SK-N-SH treated with all-trans-retinoic acid at 6 μM for 48 hours (cell line): ENCODE measurements at regions not wholly inside any gene's neighbourhood (a gene's known extent, or its start where the extent isn't known, plus 50 kb on each side); places are given as distances from the start of the nearest gene placed in this dataset.

Experiments used
- ATAC-seq: fragments of 200-7000 bp; cut with Tn5 transposase; 3 replicates; pipeline ENCODE4 v1.9.1; 2020; ENCODE audit warnings: mild to moderate bottlenecking, moderate library complexity
- ARNTL ChIP-seq: fragments of 450-650 bp; formaldehyde crosslinking; IDR thresholded peaks from 2 replicates; pipeline ENCODE4 v1.5.0; 2020; ENCODE audit warnings: low read depth, mild to moderate bottlenecking, moderate library complexity, borderline replicate concordance
- BACH2 ChIP-seq: fragments of 250-450 bp; sonication (Bioruptor Pico); IDR thresholded peaks from 2 replicates; pipeline ENCODE4 v1.9.0; 2021; ENCODE audit warnings: mild to moderate bottlenecking, borderline replicate concordance
- CSDC2 ChIP-seq: fragments of 250-450 bp; sonication (Bioruptor Pico); IDR thresholded peaks from 2 replicates; pipeline ENCODE4 v1.5.0; 2020; ENCODE audit warnings: mild to moderate bottlenecking, moderate library complexity
- ESRRG ChIP-seq: fragments of 250-450 bp; sonication (Bioruptor Pico); IDR thresholded peaks from 2 replicates; pipeline ENCODE4 v1.6.1; 2021; ENCODE audit warnings: mild to moderate bottlenecking
- GLIS3 ChIP-seq: fragments of 250-450 bp; sonication (Bioruptor Pico); IDR thresholded peaks from 2 replicates; pipeline ENCODE4 v1.5.0; 2020; ENCODE audit warnings: mild to moderate bottlenecking, moderate library complexity
- ISL1 ChIP-seq: fragments of 250-450 bp; sonication (Bioruptor Pico); IDR thresholded peaks from 2 replicates; pipeline ENCODE4 v2.1.2; 2022; ENCODE audit warnings: mild to moderate bottlenecking, moderate library complexity
- OSR1 ChIP-seq: fragments of 250-450 bp; sonication (Bioruptor Pico); IDR thresholded peaks from 2 replicates; pipeline ENCODE4 v1.8.0; 2022; ENCODE audit warnings: moderate library complexity, mild to moderate bottlenecking, inconsistent platforms
- RARB ChIP-seq: fragments of 250-450 bp; sonication (Bioruptor Pico); IDR thresholded peaks from 2 replicates; pipeline ENCODE4 v1.8.0; 2021; ENCODE audit warnings: mild to moderate bottlenecking, moderate library complexity
- SNAI2 ChIP-seq: fragments of 250-450 bp; sonication (Bioruptor Pico); IDR thresholded peaks from 2 replicates; pipeline ENCODE4 v1.5.0; 2020; ENCODE audit warnings: mild to moderate bottlenecking, moderate library complexity
- TCF4 ChIP-seq: fragments of 250-450 bp; sonication (Bioruptor Pico); IDR thresholded peaks from 2 replicates; pipeline ENCODE4 v1.8.0; 2021; ENCODE audit warnings: mild to moderate bottlenecking, moderate library complexity, borderline replicate concordance
- ZC3H10 ChIP-seq: fragments of 250-450 bp; sonication (Bioruptor Pico); IDR thresholded peaks from 2 replicates; pipeline ENCODE4 v1.5.1; 2021; ENCODE audit warnings: mild to moderate bottlenecking, moderate library complexity
- ZFP3 ChIP-seq: fragments of 250-450 bp; sonication (Bioruptor Pico); IDR thresholded peaks from 2 replicates; pipeline ENCODE4 v1.5.0; 2020; ENCODE audit warnings: mild to moderate bottlenecking, moderate library complexity
- ZNF8 ChIP-seq: fragments of 450-650 bp; formaldehyde crosslinking; IDR thresholded peaks from 2 replicates; pipeline ENCODE4 v1.5.0; 2020; ENCODE audit warnings: mild to moderate bottlenecking, moderate library complexity
- TF ChIP-seq, protein P1 (sequence below): fragments of 250-450 bp; sonication (Bioruptor Pico); IDR thresholded peaks from 2 replicates; pipeline ENCODE4 v1.8.0; 2021; ENCODE audit warnings: low read depth, mild to moderate bottlenecking, moderate library complexity, borderline replicate concordance
- TF ChIP-seq, protein P2 (sequence below): fragments of 250-450 bp; sonication (Bioruptor Pico); IDR thresholded peaks from 2 replicates; pipeline ENCODE4 v1.5.1; 2020; ENCODE audit warnings: low read depth, mild to moderate bottlenecking, moderate library complexity
- TF ChIP-seq, protein P3 (sequence below): fragments of 250-450 bp; sonication (Bioruptor Pico); IDR thresholded peaks from 2 replicates; pipeline ENCODE4 v1.5.0; 2020; ENCODE audit warnings: mild to moderate bottlenecking, moderate library complexity
- TF ChIP-seq, protein P4 (sequence below): fragments of 250-450 bp; sonication (Bioruptor Pico); IDR thresholded peaks from 2 replicates; pipeline ENCODE4 v1.5.1; 2021; ENCODE audit warnings: mild to moderate bottlenecking, moderate library complexity
- TF ChIP-seq, protein P5 (sequence below): fragments of 250-450 bp; sonication (Bioruptor Pico); IDR thresholded peaks from 2 replicates; pipeline ENCODE4 v1.8.0; 2020; ENCODE audit warnings: mild to moderate bottlenecking, moderate library complexity, borderline replicate concordance

DNA sequence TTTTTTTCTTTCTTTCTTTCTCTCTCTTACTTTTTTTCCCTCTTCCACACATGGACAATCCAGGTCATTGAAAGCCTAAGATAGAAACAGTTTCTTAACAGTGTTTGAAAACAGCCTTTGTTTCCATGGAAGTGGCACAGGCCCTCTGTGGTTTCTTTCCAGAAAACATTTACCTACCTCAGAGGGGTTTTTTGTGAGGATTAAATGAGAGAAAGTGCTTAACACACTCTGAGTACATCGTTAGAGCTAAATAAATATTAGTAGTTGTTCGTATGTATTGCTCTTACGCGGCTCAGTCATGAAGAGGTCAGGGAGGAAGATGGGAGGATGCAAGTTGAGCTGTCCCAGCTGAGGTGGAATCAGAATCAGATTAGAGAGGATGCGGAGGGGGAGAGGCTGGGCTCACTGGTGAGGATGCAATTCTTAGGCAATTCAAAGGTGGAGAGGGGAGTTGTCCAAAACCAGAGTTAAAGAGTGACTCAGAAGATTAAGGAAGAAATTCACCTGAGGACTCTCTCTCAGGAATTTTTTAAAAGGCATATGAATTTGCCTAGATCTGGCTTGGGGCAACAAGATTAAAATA lies 345.4 kb downstream of the PMP22 start (continued):
- TF ChIP-seq, protein P1, sequence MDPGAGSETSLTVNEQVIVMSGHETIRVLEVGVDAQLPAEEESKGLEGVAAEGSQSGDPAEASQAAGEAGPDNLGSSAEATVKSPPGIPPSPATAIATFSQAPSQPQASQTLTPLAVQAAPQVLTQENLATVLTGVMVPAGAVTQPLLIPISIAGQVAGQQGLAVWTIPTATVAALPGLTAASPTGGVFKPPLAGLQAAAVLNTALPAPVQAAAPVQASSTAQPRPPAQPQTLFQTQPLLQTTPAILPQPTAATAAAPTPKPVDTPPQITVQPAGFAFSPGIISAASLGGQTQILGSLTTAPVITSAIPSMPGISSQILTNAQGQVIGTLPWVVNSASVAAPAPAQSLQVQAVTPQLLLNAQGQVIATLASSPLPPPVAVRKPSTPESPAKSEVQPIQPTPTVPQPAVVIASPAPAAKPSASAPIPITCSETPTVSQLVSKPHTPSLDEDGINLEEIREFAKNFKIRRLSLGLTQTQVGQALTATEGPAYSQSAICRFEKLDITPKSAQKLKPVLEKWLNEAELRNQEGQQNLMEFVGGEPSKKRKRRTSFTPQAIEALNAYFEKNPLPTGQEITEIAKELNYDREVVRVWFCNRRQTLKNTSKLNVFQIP (CRISPR knock-in tag), result no peak
- TF ChIP-seq, protein P2, sequence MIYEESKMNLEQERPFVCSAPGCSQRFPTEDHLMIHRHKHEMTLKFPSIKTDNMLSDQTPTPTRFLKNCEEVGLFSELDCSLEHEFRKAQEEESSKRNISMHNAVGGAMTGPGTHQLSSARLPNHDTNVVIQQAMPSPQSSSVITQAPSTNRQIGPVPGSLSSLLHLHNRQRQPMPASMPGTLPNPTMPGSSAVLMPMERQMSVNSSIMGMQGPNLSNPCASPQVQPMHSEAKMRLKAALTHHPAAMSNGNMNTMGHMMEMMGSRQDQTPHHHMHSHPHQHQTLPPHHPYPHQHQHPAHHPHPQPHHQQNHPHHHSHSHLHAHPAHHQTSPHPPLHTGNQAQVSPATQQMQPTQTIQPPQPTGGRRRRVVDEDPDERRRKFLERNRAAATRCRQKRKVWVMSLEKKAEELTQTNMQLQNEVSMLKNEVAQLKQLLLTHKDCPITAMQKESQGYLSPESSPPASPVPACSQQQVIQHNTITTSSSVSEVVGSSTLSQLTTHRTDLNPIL, result no peak
- TF ChIP-seq ESRRG (CRISPR knock-in tag) (no peak), TCF4 (CRISPR knock-in tag) (no peak), ZC3H10 (CRISPR knock-in tag) (no peak)

DNA sequence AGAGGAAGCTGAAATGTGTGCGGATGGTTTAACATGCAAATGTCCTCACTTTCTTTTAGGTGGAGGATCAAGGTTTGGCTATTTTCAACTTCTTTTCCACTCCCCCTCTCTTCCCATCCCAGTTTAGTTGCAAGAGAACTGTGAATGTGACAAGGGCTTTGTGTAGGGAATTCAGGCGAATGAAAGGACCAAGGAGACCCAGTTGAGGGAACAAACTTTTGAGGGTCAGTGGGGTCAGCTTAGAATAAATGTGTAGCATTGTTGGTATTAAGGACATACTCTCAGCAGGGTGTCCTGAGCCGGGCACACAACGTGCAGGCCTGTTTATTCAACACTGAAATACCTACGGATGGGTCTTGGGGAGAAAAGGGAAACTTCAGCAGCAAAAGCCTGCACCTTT lies 346.0 kb downstream of the PMP22 start:
- TF ChIP-seq ESRRG (CRISPR knock-in tag) (no peak), ARNTL (no peak), TCF4 (CRISPR knock-in tag) (no peak), ISL1 (CRISPR knock-in tag) (no peak), GLIS3 (no peak)
- TF ChIP-seq, protein P3, sequence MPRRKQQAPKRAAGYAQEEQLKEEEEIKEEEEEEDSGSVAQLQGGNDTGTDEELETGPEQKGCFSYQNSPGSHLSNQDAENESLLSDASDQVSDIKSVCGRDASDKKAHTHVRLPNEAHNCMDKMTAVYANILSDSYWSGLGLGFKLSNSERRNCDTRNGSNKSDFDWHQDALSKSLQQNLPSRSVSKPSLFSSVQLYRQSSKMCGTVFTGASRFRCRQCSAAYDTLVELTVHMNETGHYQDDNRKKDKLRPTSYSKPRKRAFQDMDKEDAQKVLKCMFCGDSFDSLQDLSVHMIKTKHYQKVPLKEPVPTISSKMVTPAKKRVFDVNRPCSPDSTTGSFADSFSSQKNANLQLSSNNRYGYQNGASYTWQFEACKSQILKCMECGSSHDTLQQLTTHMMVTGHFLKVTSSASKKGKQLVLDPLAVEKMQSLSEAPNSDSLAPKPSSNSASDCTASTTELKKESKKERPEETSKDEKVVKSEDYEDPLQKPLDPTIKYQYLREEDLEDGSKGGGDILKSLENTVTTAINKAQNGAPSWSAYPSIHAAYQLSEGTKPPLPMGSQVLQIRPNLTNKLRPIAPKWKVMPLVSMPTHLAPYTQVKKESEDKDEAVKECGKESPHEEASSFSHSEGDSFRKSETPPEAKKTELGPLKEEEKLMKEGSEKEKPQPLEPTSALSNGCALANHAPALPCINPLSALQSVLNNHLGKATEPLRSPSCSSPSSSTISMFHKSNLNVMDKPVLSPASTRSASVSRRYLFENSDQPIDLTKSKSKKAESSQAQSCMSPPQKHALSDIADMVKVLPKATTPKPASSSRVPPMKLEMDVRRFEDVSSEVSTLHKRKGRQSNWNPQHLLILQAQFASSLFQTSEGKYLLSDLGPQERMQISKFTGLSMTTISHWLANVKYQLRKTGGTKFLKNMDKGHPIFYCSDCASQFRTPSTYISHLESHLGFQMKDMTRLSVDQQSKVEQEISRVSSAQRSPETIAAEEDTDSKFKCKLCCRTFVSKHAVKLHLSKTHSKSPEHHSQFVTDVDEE (CRISPR knock-in tag), result no peak
- TF ChIP-seq, protein P1 (CRISPR knock-in tag), result no peak
- TF ChIP-seq, protein P4, sequence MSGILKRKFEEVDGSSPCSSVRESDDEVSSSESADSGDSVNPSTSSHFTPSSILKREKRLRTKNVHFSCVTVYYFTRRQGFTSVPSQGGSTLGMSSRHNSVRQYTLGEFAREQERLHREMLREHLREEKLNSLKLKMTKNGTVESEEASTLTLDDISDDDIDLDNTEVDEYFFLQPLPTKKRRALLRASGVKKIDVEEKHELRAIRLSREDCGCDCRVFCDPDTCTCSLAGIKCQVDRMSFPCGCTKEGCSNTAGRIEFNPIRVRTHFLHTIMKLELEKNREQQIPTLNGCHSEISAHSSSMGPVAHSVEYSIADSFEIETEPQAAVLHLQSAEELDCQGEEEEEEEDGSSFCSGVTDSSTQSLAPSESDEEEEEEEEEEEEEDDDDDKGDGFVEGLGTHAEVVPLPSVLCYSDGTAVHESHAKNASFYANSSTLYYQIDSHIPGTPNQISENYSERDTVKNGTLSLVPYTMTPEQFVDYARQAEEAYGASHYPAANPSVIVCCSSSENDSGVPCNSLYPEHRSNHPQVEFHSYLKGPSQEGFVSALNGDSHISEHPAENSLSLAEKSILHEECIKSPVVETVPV (CRISPR knock-in tag), result no peak
- TF ChIP-seq, protein P5, sequence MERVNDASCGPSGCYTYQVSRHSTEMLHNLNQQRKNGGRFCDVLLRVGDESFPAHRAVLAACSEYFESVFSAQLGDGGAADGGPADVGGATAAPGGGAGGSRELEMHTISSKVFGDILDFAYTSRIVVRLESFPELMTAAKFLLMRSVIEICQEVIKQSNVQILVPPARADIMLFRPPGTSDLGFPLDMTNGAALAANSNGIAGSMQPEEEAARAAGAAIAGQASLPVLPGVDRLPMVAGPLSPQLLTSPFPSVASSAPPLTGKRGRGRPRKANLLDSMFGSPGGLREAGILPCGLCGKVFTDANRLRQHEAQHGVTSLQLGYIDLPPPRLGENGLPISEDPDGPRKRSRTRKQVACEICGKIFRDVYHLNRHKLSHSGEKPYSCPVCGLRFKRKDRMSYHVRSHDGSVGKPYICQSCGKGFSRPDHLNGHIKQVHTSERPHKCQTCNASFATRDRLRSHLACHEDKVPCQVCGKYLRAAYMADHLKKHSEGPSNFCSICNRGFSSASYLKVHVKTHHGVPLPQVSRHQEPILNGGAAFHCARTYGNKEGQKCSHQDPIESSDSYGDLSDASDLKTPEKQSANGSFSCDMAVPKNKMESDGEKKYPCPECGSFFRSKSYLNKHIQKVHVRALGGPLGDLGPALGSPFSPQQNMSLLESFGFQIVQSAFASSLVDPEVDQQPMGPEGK (CRISPR knock-in tag), result no peak
- ATAC-seq, result no peak

DNA sequence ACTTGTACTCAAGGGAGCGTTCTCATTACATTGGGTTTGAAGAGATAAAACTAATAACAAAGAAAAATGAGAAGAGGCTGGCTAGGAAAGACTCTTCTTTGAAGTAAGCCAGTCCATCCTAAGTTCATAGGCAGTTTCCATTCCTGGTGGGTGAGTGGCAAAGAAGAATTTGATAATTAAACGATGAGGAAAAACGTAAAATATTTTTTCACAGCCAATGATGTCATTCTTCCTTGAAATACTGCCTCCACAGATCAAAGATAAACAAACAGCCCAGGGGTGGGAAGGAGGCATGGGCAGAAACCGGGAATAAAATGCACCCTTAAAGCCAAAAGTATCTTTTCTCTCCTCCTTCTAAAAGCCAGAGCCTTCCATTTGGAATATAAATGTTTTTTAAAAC lies 346.6 kb downstream of the PMP22 start:
- ATAC-seq, result no peak
- TF ChIP-seq ARNTL (no peak), SNAI2 (no peak), CSDC2 (CRISPR knock-in tag) (no peak), TCF4 (CRISPR knock-in tag) (no peak), GLIS3 (no peak), BACH2 (CRISPR knock-in tag) (no peak), ZNF8 (CRISPR knock-in tag) (no peak), RARB (no peak), OSR1 (CRISPR knock-in tag) (no peak), ZFP3 (CRISPR knock-in tag) (no peak)
- TF ChIP-seq, protein P4 (CRISPR knock-in tag), result no peak
- TF ChIP-seq, protein P2, result no peak
- TF ChIP-seq, protein P3 (CRISPR knock-in tag), result no peak
